IMR-90 (cell line): ENCODE measurements at regions not wholly inside any gene's neighbourhood (a gene's known extent, or its start where the extent isn't known, plus 50 kb on each side); places are given as distances from the start of the nearest gene placed in this dataset.

Source experiments
- ATAC-seq: fragments of 200-7000 bp; cut with Tn5 transposase; 2 replicates; pipeline ENCODE4 v1.9.1; 2020; ENCODE audit warnings: low read depth, mild to moderate bottlenecking, moderate library complexity
- BruUV-seq: library from RNA; stranded (reverse); fragments of 400-500 nt; replicated peaks from 2 replicates; lab custom pipeline; 2021; lab: Mats Ljungman, UMichigan
- CTCF ChIA-PET: fragments of 300-600 bp; formaldehyde crosslinking; extraction: SDS; loops from one replicate; lab custom pipeline; 2021; ENCODE audit warnings: antibody characterized with exemption; lab: Yijun Ruan, JAX
- POLR2A ChIA-PET: fragments of 300-600 bp; sonication (Branson Sonifier 250); formaldehyde crosslinking; loops from one replicate; lab custom pipeline; 2022; ENCODE audit warnings: antibody characterized with exemption; ENCODE audit not compliant: unreplicated experiment; lab: Charles Lee
- DNase-seq: peaks from one replicate; pipeline ENCODE4 v3.0.0; 2013
- H2AFZ ChIP-seq: replicated peaks from 2 replicates; pipeline ENCODE3; 2013; ENCODE audit warnings: low read length, mild to moderate bottlenecking; ENCODE audit not compliant: poor library complexity
- H2AK5ac ChIP-seq: 2 replicates; pipeline ENCODE4 v1.6.1; 2013; ENCODE audit warnings: low read depth, low read length, inconsistent platforms
- H2AK9ac ChIP-seq: replicated peaks from 2 replicates; pipeline ENCODE3; 2013; ENCODE audit warnings: mild to moderate bottlenecking, low read depth, low read length, moderate library complexity; ENCODE audit not compliant: poor library complexity
- H2BK120ac ChIP-seq: 2 replicates; pipeline ENCODE4 v1.6.1; 2013; ENCODE audit warnings: low read depth, low read length, inconsistent platforms
- H2BK15ac ChIP-seq: 3 replicates; pipeline ENCODE4 v1.6.1; 2013; ENCODE audit warnings: low read depth, low read length, inconsistent platforms
- H2BK20ac ChIP-seq: 2 replicates; pipeline ENCODE4 v1.6.1; 2013; ENCODE audit warnings: low read depth, mild to moderate bottlenecking, inconsistent platforms, low read length, moderate library complexity
- H2BK5ac ChIP-seq: 2 replicates; pipeline ENCODE4 v1.6.1; 2013; ENCODE audit warnings: mild to moderate bottlenecking, low read depth, low read length, inconsistent platforms; ENCODE audit not compliant: poor library complexity, severe bottlenecking
- H3K14ac ChIP-seq: replicated peaks from 2 replicates; pipeline ENCODE4 v1.6.1; 2013; ENCODE audit warnings: low read depth, low read length, inconsistent platforms
- H3K18ac ChIP-seq: 2 replicates; pipeline ENCODE4 v1.6.1; 2013; ENCODE audit warnings: low read depth, low read length, control low read depth
- H3K23ac ChIP-seq: 2 replicates; pipeline ENCODE4 v1.6.1; 2013; ENCODE audit warnings: low read depth, low read length, inconsistent platforms
- H3K27ac ChIP-seq: 2 replicates; pipeline ENCODE4 v1.5.1; 2013; ENCODE audit warnings: mild to moderate bottlenecking, control low read depth, low read length; ENCODE audit not compliant: insufficient read depth
- H3K27me3 ChIP-seq: 2 replicates; pipeline ENCODE4 v1.6.1; 2013; ENCODE audit warnings: low read length; ENCODE audit not compliant: control insufficient read depth, insufficient read depth
- H3K36me3 ChIP-seq: 2 replicates; pipeline ENCODE4 v1.6.1; 2013; ENCODE audit warnings: low read length, mixed read lengths; ENCODE audit not compliant: control insufficient read depth, insufficient read depth
- H3K4ac ChIP-seq: 2 replicates; pipeline ENCODE4 v1.6.1; 2013; ENCODE audit warnings: low read depth, low read length, inconsistent platforms
- H3K4me1 ChIP-seq: 2 replicates; pipeline ENCODE4 v1.6.1; 2013; ENCODE audit warnings: low read length, mixed read lengths; ENCODE audit not compliant: control insufficient read depth, insufficient read depth
- H3K4me2 ChIP-seq: 2 replicates; pipeline ENCODE4 v1.6.1; 2013; ENCODE audit warnings: low read depth, mild to moderate bottlenecking, control low read depth, low read length, moderate library complexity
- H3K4me3 ChIP-seq: 2 replicates; pipeline ENCODE4 v1.5.1; 2013; ENCODE audit warnings: low read depth, mild to moderate bottlenecking, control low read depth, low read length, moderate library complexity; ENCODE audit not compliant: insufficient read depth
- H3K56ac ChIP-seq: 2 replicates; pipeline ENCODE4 v1.6.1; 2013; ENCODE audit warnings: low read length, inconsistent platforms; ENCODE audit not compliant: insufficient read depth; ENCODE audit errors: extremely low read depth
- H3K79me1 ChIP-seq, 2 experiments: 2 replicates each; pipeline ENCODE4 v1.6.1; 2013; ENCODE audit warnings: low read length in 2 of 2, inconsistent platforms in 1 of 2, low read depth in 1 of 2
- H3K9ac ChIP-seq: 2 replicates; pipeline ENCODE4 v1.6.1; 2013; ENCODE audit warnings: low read depth, low read length, control low read depth
- H3K9me1 ChIP-seq: 2 replicates; pipeline ENCODE4 v1.6.1; 2013; ENCODE audit warnings: low read length, inconsistent platforms; ENCODE audit not compliant: insufficient read depth
- H3K9me3 ChIP-seq: 2 replicates; pipeline ENCODE4 v1.6.1; 2013; ENCODE audit warnings: low read length; ENCODE audit not compliant: control insufficient read depth, insufficient read depth
- H4K20me1 ChIP-seq: 2 replicates; pipeline ENCODE4 v1.6.1; 2013; ENCODE audit warnings: low read length, inconsistent platforms; ENCODE audit not compliant: insufficient read depth
- H4K5ac ChIP-seq: 2 replicates; pipeline ENCODE4 v1.6.1; 2013; ENCODE audit warnings: mild to moderate bottlenecking, low read depth, low read length, control low read depth
- H4K8ac ChIP-seq, 2 experiments: 2 replicates each; pipeline ENCODE4 v1.6.1; 2013; ENCODE audit warnings: low read depth in 2 of 2, low read length in 2 of 2, control low read depth in 1 of 2, inconsistent platforms in 1 of 2
- H4K91ac ChIP-seq: 2 replicates; pipeline ENCODE4 v1.6.1; 2013; ENCODE audit warnings: low read depth, low read length, inconsistent platforms; ENCODE audit not compliant: insufficient read depth
- BHLHE40 ChIP-seq: fragments of 150-350 bp; IDR thresholded peaks from 2 replicates; pipeline ENCODE4 v1.6.1; 2016; ENCODE audit warnings: mild to moderate bottlenecking, low read depth, low read length
- CEBPB ChIP-seq: IDR thresholded peaks from 2 replicates; pipeline ENCODE4 v1.6.1; 2012; ENCODE audit warnings: low read depth, low read length, improper control_type of control experiment
- CHD1 ChIP-seq: IDR thresholded peaks from 2 replicates; pipeline ENCODE4 v1.6.1; 2012; ENCODE audit warnings: low read depth, low read length, improper control_type of control experiment
- CTCF ChIP-seq: conservative IDR thresholded peaks from 2 replicates; pipeline ENCODE4 v1.5.1; 2012; ENCODE audit warnings: mild to moderate bottlenecking, low read depth, low read length, improper control_type of control experiment
- ELK1 ChIP-seq: fragments of 150-350 bp; IDR thresholded peaks from 2 replicates; pipeline ENCODE4 v1.6.1; 2016; ENCODE audit warnings: low read depth, mild to moderate bottlenecking, low read length, moderate library complexity, borderline replicate concordance
- FOS ChIP-seq: fragments of 150-350 bp; IDR thresholded peaks from 2 replicates; pipeline ENCODE4 v1.6.1; 2016; ENCODE audit warnings: low read depth, low read length
- MAFK ChIP-seq: IDR thresholded peaks from 2 replicates; pipeline ENCODE4 v1.6.1; 2012; ENCODE audit warnings: low read depth, low read length, improper control_type of control experiment
- MAZ ChIP-seq: IDR thresholded peaks from 2 replicates; pipeline ENCODE4 v1.6.1; 2012; ENCODE audit warnings: low read depth, mild to moderate bottlenecking, low read length, improper control_type of control experiment, moderate library complexity, borderline replicate concordance
- NFE2L2 ChIP-seq: fragments of 150-350 bp; IDR thresholded peaks from 2 replicates; pipeline ENCODE4 v1.6.1; 2016; ENCODE audit warnings: low read depth, mild to moderate bottlenecking, low read length
- POLR2A ChIP-seq: IDR thresholded peaks from 2 replicates; pipeline ENCODE4 v1.6.1; 2012; ENCODE audit warnings: mild to moderate bottlenecking, low read depth, low read length
- RAD21 ChIP-seq: IDR thresholded peaks from 2 replicates; pipeline ENCODE4 v1.6.1; 2012; ENCODE audit warnings: low read length, improper control_type of control experiment
- RCOR1 ChIP-seq: IDR thresholded peaks from 2 replicates; pipeline ENCODE4 v1.6.1; 2012; ENCODE audit warnings: mild to moderate bottlenecking, low read length, improper control_type of control experiment; ENCODE audit not compliant: insufficient replicate concordance
- RFX5 ChIP-seq: IDR thresholded peaks from 2 replicates; pipeline ENCODE4 v1.8.0; 2012; ENCODE audit warnings: low read depth, mild to moderate bottlenecking, low read length, moderate library complexity
- SMC3 ChIP-seq: fragments of 150-350 bp; IDR thresholded peaks from 2 replicates; pipeline ENCODE4 v1.6.1; 2016; ENCODE audit warnings: low read depth, mild to moderate bottlenecking, antibody characterized with exemption, low read length, moderate library complexity
- USF2 ChIP-seq: fragments of 150-350 bp; IDR thresholded peaks from 2 replicates; pipeline ENCODE4 v1.6.1; 2017; ENCODE audit warnings: mild to moderate bottlenecking, antibody characterized with exemption, low read length, low read depth
- WGBS, 2 experiments: methylation state at CpG; one replicate each; pipeline versions ENCODE4 v1.1.5 to v1.1.7; 2013; ENCODE audit warnings: missing lambda C conversion rate in 2 of 2; ENCODE audit not compliant: insufficient read length in 1 of 2; ENCODE audit errors: extremely low coverage in 2 of 2; 5-methylcytosine and 5-hydroxymethylcytosine counted together
- dilution Hi-C: fragments of 300-500 bp; cut with HindIII; formaldehyde crosslinking; loops from one replicate; pipeline ENCODE4 v1.14.3; 2018; ENCODE audit warnings: low sequenced_read_pairs; ENCODE audit not compliant: unreplicated experiment
- in situ Hi-C: fragments of 300-500 bp; cut with MboI; formaldehyde crosslinking; loops from 3 replicates; pipeline ENCODE4 v1.14.3; 2019; ENCODE audit warnings: low sequenced_read_pairs, inconsistent platforms, mixed read lengths
- intact Hi-C: fragments of 100-400 bp; cut with micrococcal nuclease; formaldehyde crosslinking; loops from 2 replicates; pipeline ENCODE4 v1.10.0; 2022

GRCh38 chr20:39799366-39799965 lies 837.3 kb downstream of the DHX35 start:
- Histone ChIP-seq H3K36me3 (no peaks in the 10 kb centered on the region), H3K14ac (no peak overlapping the region), H3K9me1 (no peaks in the 10 kb centered on the region), H3K27me3 (no peaks in the 10 kb centered on the region), H3K4me3 (no peak overlapping the region), H4K8ac (no peak overlapping the region), H2BK15ac (no peak overlapping the region), H2BK120ac (no peak overlapping the region), H3K4ac (no peak overlapping the region), H3K79me1 (no peaks in the 10 kb centered on the region), H3K23ac (no peak overlapping the region), H4K91ac (no peak overlapping the region), H3K4me2 (no peak overlapping the region), H2AK9ac (no peak overlapping the region), H3K4me1 (no peaks in the 10 kb centered on the region), H3K56ac (no peak overlapping the region), H4K5ac (no peak overlapping the region), H2BK20ac (no peak overlapping the region), H2AK5ac (no peak overlapping the region), H3K9me3 (no peaks in the 10 kb centered on the region), H3K27ac (no peak overlapping the region), H2BK5ac (no peak overlapping the region), H4K20me1 (no peaks in the 10 kb centered on the region), H3K9ac (no peak overlapping the region), H3K18ac (no peak overlapping the region), H2AFZ (no peak overlapping the region)
- WGBS, 2 experiments: no CpG with 5 or more reads among the region's 2 CpGs
- no TSS peak for BruUV-seq
- DNase-seq (no peak), ATAC-seq (no peak)
- dilution Hi-C loops: no loop called here
- intact Hi-C loops: no loop called here
- in situ Hi-C loops: no loop called here
- CTCF ChIA-PET: no interaction called here
- POLR2A ChIA-PET: no interaction called here
- TF ChIP-seq CTCF (no peak), USF2 (no peak), RFX5 (no peak), SMC3 (no peak), NFE2L2 (no peak), POLR2A (no peak), RCOR1 (no peak), MAZ (no peak), CEBPB (no peak), CHD1 (no peak), RAD21 (no peak), ELK1 (no peak), BHLHE40 (no peak), MAFK (no peak), FOS (no peak)
